GM21717 (cell line): ENCODE measurements at regions not wholly inside any gene's neighbourhood (a gene's known extent, or its start where the extent isn't known, plus 50 kb on each side); places are given as distances from the start of the nearest gene placed in this dataset.

ENCODE experiments used
- ATAC-seq: cut with Tn5 transposase; IDR thresholded peaks from one replicate; pipeline ENCODE4 v1.9.1; 2021; ENCODE audit warnings: mild to moderate bottlenecking, moderate library complexity; ENCODE audit not compliant: unreplicated experiment

- no peak for ATAC-seq
Measured at GRCh38 chr3:72224804-72225509, 440.0 kb upstream of the PROK2 start.

GRCh38 chr3:72223628-72224027, 438.7 kb upstream of the PROK2 start:
- no peak for ATAC-seq

- no peak for ATAC-seq
Measured at GRCh38 chr3:72223116-72223515, 438.2 kb upstream of the PROK2 start.

GRCh38 chr3:72222410-72222809, 437.5 kb upstream of the PROK2 start:
- ATAC-seq = no peak

- ATAC-seq = no peak
Measured at GRCh38 chr3:72220946-72221345, 436.0 kb upstream of the PROK2 start.

GRCh38 chr3:72219752-72220151, 434.8 kb upstream of the PROK2 start:
- ATAC-seq = no peak

GRCh38 chr3:72217570-72217969, 432.6 kb upstream of the PROK2 start:
- ATAC-seq = no peak

GRCh38 chr3:72214066-72214951, 429.4 kb upstream of the PROK2 start:
- ATAC-seq = no peak

GRCh38 chr3:72213296-72214065, 428.5 kb upstream of the PROK2 start:
- ATAC-seq = no peak

GRCh38 chr3:72212396-72212795, 427.4 kb upstream of the PROK2 start:
- ATAC-seq = no peak

GRCh38 chr3:72210261-72210660, 425.3 kb upstream of the PROK2 start:
- no peak for ATAC-seq

GRCh38 chr3:72205297-72205826, 420.4 kb upstream of the PROK2 start:
- no peak for ATAC-seq

GRCh38 chr3:72204452-72204851, 419.5 kb upstream of the PROK2 start:
- no peak for ATAC-seq

- no peak for ATAC-seq
Measured at GRCh38 chr3:72203613-72204349, 418.8 kb upstream of the PROK2 start.

GRCh38 chr3:72203105-72203504, 418.2 kb upstream of the PROK2 start:
- no peak for ATAC-seq

GRCh38 chr3:72200332-72200731, 415.4 kb upstream of the PROK2 start:
- no peak for ATAC-seq

GRCh38 chr3:72199530-72199929, 414.6 kb upstream of the PROK2 start:
- no peak for ATAC-seq

GRCh38 chr3:72196377-72196929, 411.5 kb upstream of the PROK2 start:
- no peak for ATAC-seq

- no peak for ATAC-seq
Measured at GRCh38 chr3:72195895-72196294, 410.9 kb upstream of the PROK2 start.

GRCh38 chr3:72194458-72194857, 409.5 kb upstream of the PROK2 start:
- ATAC-seq = no peak
